KMS-11 (cell line): ENCODE measurements at regions not wholly inside any gene's neighbourhood (a gene's known extent, or its start where the extent isn't known, plus 50 kb on each side); places are given as distances from the start of the nearest gene placed in this dataset.

Source experiments
- H2AFZ ChIP-seq: fragments of 200-600 bp; sonication (generic); 2 replicates; pipeline ENCODE4 v1.6.1; 2016; ENCODE audit warnings: antibody characterized with exemption, mixed run types, low read depth
- H3K27ac ChIP-seq: fragments of 200-600 bp; sonication (generic); 2 replicates; pipeline ENCODE4 v1.6.1; 2016; ENCODE audit warnings: mild to moderate bottlenecking, mixed run types
- H3K27me3 ChIP-seq: fragments of 200-600 bp; sonication (generic); 2 replicates; pipeline ENCODE4 v1.6.1; 2017; ENCODE audit warnings: mild to moderate bottlenecking, low read depth, mixed run types, moderate library complexity; ENCODE audit not compliant: insufficient read depth
- H3K36me3 ChIP-seq: fragments of 200-600 bp; sonication (generic); 2 replicates; pipeline ENCODE4 v1.6.1; 2017; ENCODE audit warnings: mild to moderate bottlenecking, mixed run types; ENCODE audit not compliant: insufficient read depth
- H3K4me1 ChIP-seq: fragments of 200-600 bp; sonication (generic); 2 replicates; pipeline ENCODE4 v1.6.1; 2016; ENCODE audit warnings: mild to moderate bottlenecking, low read depth, mixed run types; ENCODE audit not compliant: poor library complexity, severe bottlenecking
- H3K4me2 ChIP-seq: fragments of 200-600 bp; sonication (generic); 2 replicates; pipeline ENCODE4 v1.7.0; 2016; ENCODE audit warnings: mild to moderate bottlenecking, mixed run types
- H3K4me3 ChIP-seq: fragments of 200-600 bp; sonication (generic); IDR thresholded peaks from 2 replicates; pipeline ENCODE4 v1.6.1; 2017; ENCODE audit warnings: low read depth, low read length, mixed read lengths; ENCODE audit not compliant: insufficient read depth
- H3K79me2 ChIP-seq: fragments of 200-600 bp; sonication (generic); 2 replicates; pipeline ENCODE4 v1.6.1; 2016; ENCODE audit warnings: low read depth, mixed run types; ENCODE audit not compliant: insufficient read depth
- H3K9ac ChIP-seq: fragments of 200-600 bp; sonication (generic); 2 replicates; pipeline ENCODE4 v1.6.1; 2016; ENCODE audit warnings: mild to moderate bottlenecking, mixed run types
- H4K20me1 ChIP-seq: fragments of 200-600 bp; sonication (generic); 2 replicates; pipeline ENCODE4 v1.6.1; 2016; ENCODE audit warnings: mild to moderate bottlenecking, mixed run types; ENCODE audit not compliant: insufficient read depth
- TF ChIP-seq, protein P1 (sequence below): fragments of 200-600 bp; sonication (generic); conservative IDR thresholded peaks from 2 replicates; pipeline ENCODE4 v1.6.1; 2017; ENCODE audit warnings: low read depth, mild to moderate bottlenecking, antibody characterized with exemption, low read length, moderate library complexity, mixed read lengths

DNA sequence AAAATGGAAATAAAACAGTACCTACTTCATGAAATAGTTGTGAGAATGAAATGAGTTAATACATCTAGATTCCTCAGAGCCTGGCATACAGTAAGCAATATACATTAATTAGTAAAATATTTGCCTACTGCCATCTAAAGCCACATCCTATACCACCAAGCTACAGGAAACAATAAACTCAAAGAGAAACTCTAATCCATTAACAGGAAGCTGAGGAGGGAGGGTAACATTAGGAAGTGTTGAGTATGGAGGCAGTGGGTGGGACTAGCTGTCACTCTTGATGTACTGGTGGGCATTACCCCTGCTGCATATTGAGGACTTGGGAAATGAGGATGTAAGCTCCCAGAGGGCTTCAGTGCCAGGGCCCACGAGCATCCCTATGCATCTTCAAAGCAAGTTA, 396.5 kb downstream of the TNS1 start:
- H3K4me3 ChIP-seq: no peak overlapping the region
- H3K9ac ChIP-seq: no peak overlapping the region
- no peak overlapping the region for H3K4me2 ChIP-seq
- no peaks in the 10 kb centered on the region for H3K36me3 ChIP-seq
- no peaks in the 10 kb centered on the region for H4K20me1 ChIP-seq
- no peak overlapping the region for H2AFZ ChIP-seq
- TF ChIP-seq, protein P1, sequence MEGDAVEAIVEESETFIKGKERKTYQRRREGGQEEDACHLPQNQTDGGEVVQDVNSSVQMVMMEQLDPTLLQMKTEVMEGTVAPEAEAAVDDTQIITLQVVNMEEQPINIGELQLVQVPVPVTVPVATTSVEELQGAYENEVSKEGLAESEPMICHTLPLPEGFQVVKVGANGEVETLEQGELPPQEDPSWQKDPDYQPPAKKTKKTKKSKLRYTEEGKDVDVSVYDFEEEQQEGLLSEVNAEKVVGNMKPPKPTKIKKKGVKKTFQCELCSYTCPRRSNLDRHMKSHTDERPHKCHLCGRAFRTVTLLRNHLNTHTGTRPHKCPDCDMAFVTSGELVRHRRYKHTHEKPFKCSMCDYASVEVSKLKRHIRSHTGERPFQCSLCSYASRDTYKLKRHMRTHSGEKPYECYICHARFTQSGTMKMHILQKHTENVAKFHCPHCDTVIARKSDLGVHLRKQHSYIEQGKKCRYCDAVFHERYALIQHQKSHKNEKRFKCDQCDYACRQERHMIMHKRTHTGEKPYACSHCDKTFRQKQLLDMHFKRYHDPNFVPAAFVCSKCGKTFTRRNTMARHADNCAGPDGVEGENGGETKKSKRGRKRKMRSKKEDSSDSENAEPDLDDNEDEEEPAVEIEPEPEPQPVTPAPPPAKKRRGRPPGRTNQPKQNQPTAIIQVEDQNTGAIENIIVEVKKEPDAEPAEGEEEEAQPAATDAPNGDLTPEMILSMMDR: no peak
- H3K79me2 ChIP-seq: no peaks in the 10 kb centered on the region
- no peak overlapping the region for H3K27ac ChIP-seq
- peaks cover 10% of the 10 kb centered on the region for H3K4me1 ChIP-seq
- no peaks in the 10 kb centered on the region for H3K27me3 ChIP-seq

DNA sequence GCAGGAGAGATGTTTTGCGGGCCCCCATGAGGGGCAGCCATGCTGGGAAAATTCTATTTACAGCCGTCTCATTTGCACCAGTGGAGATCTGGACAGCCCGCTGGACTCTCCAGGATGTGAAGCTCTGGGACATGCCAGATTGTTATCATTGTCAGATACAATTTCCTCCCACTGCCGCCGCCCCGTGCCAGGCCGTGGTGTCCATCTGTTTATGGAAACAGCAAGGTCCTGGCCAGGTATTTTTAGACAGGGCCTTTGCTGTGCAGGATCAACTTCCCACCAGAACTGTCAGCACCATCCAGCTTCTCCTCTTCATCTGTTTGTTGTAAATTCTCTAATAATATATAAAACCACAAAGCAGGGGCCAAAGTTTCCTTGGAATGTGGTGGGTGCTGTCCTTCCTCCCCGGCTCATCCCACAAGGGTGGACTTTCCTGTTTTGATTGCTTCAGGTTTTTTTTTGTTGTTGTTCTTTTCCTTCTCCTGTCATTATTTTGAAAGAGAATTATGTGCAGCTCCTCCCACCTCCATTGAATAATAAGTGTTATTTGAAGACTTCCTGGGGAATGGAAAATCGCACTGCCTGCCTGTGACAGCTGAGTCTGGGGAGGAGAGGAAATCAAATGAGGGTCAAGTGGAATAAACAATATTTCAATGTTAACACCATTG, 398.1 kb downstream of the TNS1 start:
- Histone ChIP-seq H3K79me2 (no peaks in the 10 kb centered on the region), H3K27ac (no peak overlapping the region)
- TF ChIP-seq, protein P1: no peak

DNA sequence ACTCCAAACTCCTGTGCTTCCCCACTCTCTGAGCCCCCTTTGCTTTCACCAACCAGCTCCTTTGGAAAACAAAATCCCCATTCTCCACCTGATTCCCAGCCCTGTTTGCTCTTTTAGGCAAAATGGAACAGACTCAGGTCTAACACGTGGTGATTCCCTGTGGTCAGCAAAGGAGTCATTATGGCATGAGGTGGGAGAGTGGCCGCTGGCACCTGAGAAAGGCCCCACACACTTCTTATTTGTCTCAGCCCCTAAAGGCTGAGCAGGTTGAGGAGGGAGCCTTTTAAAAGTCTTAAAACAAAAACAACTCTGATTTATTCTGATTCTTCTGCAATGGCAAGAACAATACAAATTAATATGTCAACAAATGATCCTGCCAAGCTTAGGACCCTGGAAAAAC, 401.2 kb downstream of the TNS1 start:
- no peaks in the 10 kb centered on the region for H3K27me3 ChIP-seq
- H3K4me1 ChIP-seq: no peaks in the 10 kb centered on the region
- H3K36me3 ChIP-seq: no peaks in the 10 kb centered on the region
- H3K4me3 ChIP-seq: no peak overlapping the region
- H3K9ac ChIP-seq: no peak overlapping the region
- H3K79me2 ChIP-seq: no peaks in the 10 kb centered on the region
- no peak overlapping the region for H3K27ac ChIP-seq
- TF ChIP-seq, protein P1: no peak
- H2AFZ ChIP-seq: no peak overlapping the region
- H3K4me2 ChIP-seq: no peak overlapping the region
- H4K20me1 ChIP-seq: no peaks in the 10 kb centered on the region

More for the DNA sequence above, 398.1 kb downstream of the TNS1 start:
- H3K4me3 ChIP-seq: no peak overlapping the region
- no peaks in the 10 kb centered on the region for H3K27me3 ChIP-seq
- H3K4me1 ChIP-seq: no peaks in the 10 kb centered on the region
- H3K36me3 ChIP-seq: no peaks in the 10 kb centered on the region
- H3K9ac ChIP-seq: no peak overlapping the region
- no peak overlapping the region for H3K4me2 ChIP-seq
- H4K20me1 ChIP-seq: no peaks in the 10 kb centered on the region
- no peak overlapping the region for H2AFZ ChIP-seq

DNA sequence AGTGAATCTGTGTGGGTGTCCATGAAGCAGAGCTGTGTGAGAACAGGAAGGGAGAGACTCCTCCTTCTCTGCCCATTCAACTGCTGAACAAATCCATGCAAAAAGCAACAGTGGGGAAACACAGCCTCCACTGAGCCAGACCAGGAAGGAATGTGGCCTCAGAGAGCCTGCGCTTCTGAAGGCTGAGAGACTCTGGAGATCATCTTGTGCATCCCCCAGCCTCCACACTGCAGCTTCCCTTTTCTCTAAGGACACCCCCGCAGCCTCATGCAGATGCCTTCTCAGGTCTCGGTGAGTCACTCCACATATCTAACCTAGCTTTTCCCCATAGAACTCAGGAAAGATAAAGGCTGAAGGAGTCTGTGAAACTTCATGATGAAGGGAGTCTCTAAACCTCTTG, 402.9 kb downstream of the TNS1 start:
- no peaks in the 10 kb centered on the region for H3K36me3 ChIP-seq
- H2AFZ ChIP-seq: no peak overlapping the region
- no peak overlapping the region for H3K9ac ChIP-seq
- no peaks in the 10 kb centered on the region for H4K20me1 ChIP-seq
- H3K27me3 ChIP-seq: no peaks in the 10 kb centered on the region
- H3K4me3 ChIP-seq: no peak overlapping the region
- TF ChIP-seq, protein P1: no peak
- no peak overlapping the region for H3K27ac ChIP-seq
- no peaks in the 10 kb centered on the region for H3K79me2 ChIP-seq
- no peak overlapping the region for H3K4me2 ChIP-seq
- no peaks in the 10 kb centered on the region for H3K4me1 ChIP-seq
